Caco-2 (cell line): ENCODE measurements at regions not wholly inside any gene's neighbourhood (a gene's known extent, or its start where the extent isn't known, plus 50 kb on each side); places are given as distances from the start of the nearest gene placed in this dataset.

ENCODE experiments used
- BruUV-seq: library from RNA; stranded (reverse); fragments of 400-500 nt; replicated peaks from 2 replicates; lab custom pipeline; 2021; lab: Mats Ljungman, UMichigan
- CTCF ChIA-PET: fragments of 300-600 bp; sonication (Branson Sonifier 250); formaldehyde crosslinking; loops from one replicate; lab custom pipeline; 2022; ENCODE audit warnings: antibody characterized with exemption; lab: Charles Lee
- POLR2A ChIA-PET: fragments of 300-600 bp; sonication (Branson Sonifier 250); formaldehyde crosslinking; loops from one replicate; lab custom pipeline; 2022; ENCODE audit warnings: antibody characterized with exemption; lab: Charles Lee
- DNase-seq, 2 experiments: peaks; one replicate each; pipeline versions ENCODE4 v3.0.0 to v3.0.0-alpha.2; 2020 to 2022
- H3K27me3 ChIP-seq: replicated peaks from 2 replicates; pipeline ENCODE4 v1.6.0; 2011; ENCODE audit warnings: low read length; ENCODE audit not compliant: control insufficient read depth, insufficient read depth
- H3K36me3 ChIP-seq: 2 replicates; pipeline ENCODE4 v1.5.1; 2011; ENCODE audit warnings: low read length; ENCODE audit not compliant: control insufficient read depth, insufficient read depth
- H3K4me1 ChIP-seq: fragments of 250-450 bp; sonication (Bioruptor Pico); 2 replicates; pipeline ENCODE4 v1.5.1; 2020; ENCODE audit warnings: mild to moderate bottlenecking
- H3K4me3 ChIP-seq: 2 replicates; pipeline ENCODE4 v1.5.1; 2011; ENCODE audit warnings: low read depth, mild to moderate bottlenecking, control low read depth, low read length
- H3K9me3 ChIP-seq: fragments of 250-450 bp; sonication (Bioruptor Pico); 2 replicates; pipeline ENCODE4 v1.5.1; 2020; ENCODE audit warnings: mild to moderate bottlenecking, moderate library complexity
- H3K27ac Mint-ChIP-seq: one replicate; pipeline ENCODE4 v1.8.0; 2022; ENCODE audit warnings: mixed read lengths; ENCODE audit not compliant: unreplicated experiment
- H3K27me3 Mint-ChIP-seq: one replicate; pipeline ENCODE4 v1.8.0; 2022; ENCODE audit warnings: mixed read lengths; ENCODE audit not compliant: insufficient read depth, unreplicated experiment
- H3K36me3 Mint-ChIP-seq: one replicate; pipeline ENCODE4 v1.8.0; 2022; ENCODE audit warnings: mild to moderate bottlenecking, mixed read lengths; ENCODE audit not compliant: insufficient read depth, unreplicated experiment
- H3K4me1 Mint-ChIP-seq: one replicate; pipeline ENCODE4 v1.8.0; 2022; ENCODE audit warnings: low read depth, mixed read lengths; ENCODE audit not compliant: unreplicated experiment
- H3K4me3 Mint-ChIP-seq: one replicate; pipeline ENCODE4 v1.8.0; 2022; ENCODE audit warnings: mild to moderate bottlenecking, moderate library complexity, mixed read lengths; ENCODE audit not compliant: unreplicated experiment
- H3K9me3 Mint-ChIP-seq: one replicate; pipeline ENCODE4 v1.8.0; 2022; ENCODE audit warnings: mixed read lengths; ENCODE audit not compliant: unreplicated experiment
- CTCF ChIP-seq, 2 experiments: fragments of 200-600 bp in 1 of 2; IDR thresholded peaks; 1 replicate in 1 of 2; 2 replicates in 1 of 2; pipeline versions ENCODE4 v1.5.1 to v1.8.0; 2011 to 2022; ENCODE audit warnings: antibody characterized with exemption in 1 of 2, control low read depth in 1 of 2, inconsistent platforms in 1 of 2, low read depth in 1 of 2, low read length in 1 of 2, mild to moderate bottlenecking in 1 of 2, moderate library complexity in 1 of 2; ENCODE audit not compliant: insufficient read depth in 1 of 2, severe bottlenecking in 1 of 2, unreplicated experiment in 1 of 2
- intact Hi-C: fragments of 100-400 bp; cut with micrococcal nuclease; formaldehyde crosslinking; loops from one replicate; pipeline ENCODE4 v1.10.0; 2022; ENCODE audit not compliant: unreplicated experiment

DNA sequence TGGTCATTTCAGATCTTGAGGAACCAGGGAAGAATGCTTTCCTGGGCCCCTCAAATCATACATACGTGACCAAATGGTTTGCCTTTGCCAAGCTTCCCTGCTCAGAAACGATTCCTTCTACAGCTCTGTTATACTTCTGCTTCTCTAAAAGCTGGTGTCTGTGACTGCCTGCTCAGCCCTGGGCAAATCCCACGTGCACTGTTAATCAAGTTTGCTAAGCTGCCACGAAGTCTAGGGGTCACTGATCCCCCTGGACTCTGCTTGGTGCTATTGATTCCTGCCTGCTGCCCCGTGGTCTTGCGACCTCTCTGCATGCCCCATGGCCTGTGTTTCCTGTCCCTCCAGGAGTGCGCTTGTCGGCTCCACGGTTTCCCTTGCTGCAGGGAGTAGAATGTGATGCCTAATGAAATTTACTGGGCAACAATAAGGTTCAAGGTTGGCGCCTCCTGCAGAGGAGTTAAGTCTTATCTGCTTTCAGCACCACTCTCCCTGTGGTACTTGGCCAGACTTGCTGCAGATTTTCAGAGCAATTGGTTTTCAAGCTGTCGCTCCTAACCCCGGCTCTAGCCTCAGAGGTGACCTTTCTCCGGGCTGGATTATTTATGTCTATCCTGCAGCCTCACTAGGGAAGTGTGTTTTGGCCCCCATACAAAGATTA lies 201.6 kb upstream of the FZD8 start:
- Histone ChIP-seq H3K9me3 (peaks cover 8% of the 10 kb centered on the region), H3K36me3 (no peaks in the 10 kb centered on the region), H3K27me3 (no peaks in the 10 kb centered on the region), H3K4me1 (no peaks in the 10 kb centered on the region), H3K4me3 (no peak overlapping the region)
- no peak for DNase-seq
- Mint-ChIP-seq H3K4me1 (peaks cover 3% of the 10 kb centered on the region), H3K9me3 (peaks cover 11% of the 10 kb centered on the region), H3K36me3 (no peaks in the 10 kb centered on the region), H3K27me3 (peaks cover 3% of the 10 kb centered on the region), H3K27ac (no peak overlapping the region), H3K4me3 (no peak overlapping the region)
- CTCF ChIA-PET: no interaction called here
- POLR2A ChIA-PET: no interaction called here
- intact Hi-C loops: no loop called here
- no TSS peak for BruUV-seq
- no peak for TF ChIP-seq CTCF (IDR thresholded peaks at IDR 0.05; ENCODE audit: insufficient read depth in 1 of 2, low read depth in 1 of 2, low read length in 1 of 2, severe bottlenecking in 1 of 2, unreplicated experiment in 1 of 2)

- no peaks in the 10 kb centered on the region for H3K27me3 Mint-ChIP-seq
- no TSS peak for BruUV-seq
- no peak overlapping the region for H3K4me3 Mint-ChIP-seq
- no peak for TF ChIP-seq CTCF (IDR thresholded peaks at IDR 0.05; ENCODE audit: insufficient read depth in 1 of 2, low read depth in 1 of 2, low read length in 1 of 2, severe bottlenecking in 1 of 2, unreplicated experiment in 1 of 2)
- Histone ChIP-seq H3K9me3 (peaks cover 8% of the 10 kb centered on the region), H3K27me3 (no peaks in the 10 kb centered on the region), H3K36me3 (no peaks in the 10 kb centered on the region), H3K4me3 (no peak overlapping the region), H3K4me1 (no peaks in the 10 kb centered on the region)
- ChIA-PET POLR2A (no interaction called here), CTCF (no interaction called here)
- intact Hi-C loops: no loop called here
- H3K36me3 Mint-ChIP-seq: no peaks in the 10 kb centered on the region
- H3K9me3 Mint-ChIP-seq: peaks cover 11% of the 10 kb centered on the region
- H3K27ac Mint-ChIP-seq: no peak overlapping the region
- no peak for DNase-seq
- no peaks in the 10 kb centered on the region for H3K4me1 Mint-ChIP-seq
Measured at GRCh38 chr10:35838054-35838453, 196.0 kb upstream of the FZD8 start.

GRCh38 chr10:35835545-35835944 lies 193.4 kb upstream of the FZD8 start:
- Mint-ChIP-seq H3K36me3 (no peaks in the 10 kb centered on the region), H3K4me3 (no peak overlapping the region), H3K9me3 (no peaks in the 10 kb centered on the region), H3K27ac (no peak overlapping the region), H3K4me1 (no peaks in the 10 kb centered on the region), H3K27me3 (no peaks in the 10 kb centered on the region)
- no peak for DNase-seq
- ChIA-PET POLR2A (no interaction called here), CTCF (no interaction called here)
- BruUV-seq: no TSS peak
- intact Hi-C loops: no loop called here
- H3K4me3 ChIP-seq: no peak overlapping the region
- H3K9me3 ChIP-seq: no peaks in the 10 kb centered on the region; the same call in 1 of the 2 replicates
- H3K27me3 ChIP-seq: no peaks in the 10 kb centered on the region
- no peaks in the 10 kb centered on the region for H3K36me3 ChIP-seq
- H3K4me1 ChIP-seq: no peaks in the 10 kb centered on the region
- TF ChIP-seq CTCF (IDR thresholded peaks at IDR 0.05; ENCODE audit: insufficient read depth in 1 of 2, low read depth in 1 of 2, low read length in 1 of 2, severe bottlenecking in 1 of 2, unreplicated experiment in 1 of 2): no peak
